ENCODE measurements at regions not wholly inside any gene's neighbourhood (a gene's known extent, or its start where the extent isn't known, plus 50 kb on each side); places are given as distances from the start of the nearest gene placed in this dataset.

- TF ChIP-seq REST (IDR thresholded peaks at IDR 0.05; ENCODE audit: insufficient read depth in 1 of 2, low read depth in 2 of 2, low read length in 2 of 2) (no peak), FOXP2 (optimal IDR thresholded peaks at IDR 0.05; ENCODE audit: borderline replicate concordance, extremely low read depth, extremely low read length, insufficient read depth) (no peak), SIN3A (IDR thresholded peaks at IDR 0.05; ENCODE audit: borderline replicate concordance, insufficient read depth, low read length) (no peak), TAF1 (IDR thresholded peaks at IDR 0.05; ENCODE audit: borderline replicate concordance, insufficient read depth, low read length) (no peak), POLR2AphosphoS5 (IDR thresholded peaks at IDR 0.05; ENCODE audit: low read depth, low read length) (no peak)
Observed at GRCh38 chr5:107253246-107253645, 417.5 kb downstream of the EFNA5 start.

- TF ChIP-seq TAF1 (IDR thresholded peaks at IDR 0.05; ENCODE audit: borderline replicate concordance, insufficient read depth, low read length): no peak
- TF ChIP-seq SIN3A (IDR thresholded peaks at IDR 0.05; ENCODE audit: borderline replicate concordance, insufficient read depth, low read length): no peak
- no peak for TF ChIP-seq FOXP2 (optimal IDR thresholded peaks at IDR 0.05; ENCODE audit: borderline replicate concordance, extremely low read depth, extremely low read length, insufficient read depth)
- no peak for TF ChIP-seq POLR2AphosphoS5 (IDR thresholded peaks at IDR 0.05; ENCODE audit: low read depth, low read length)
- no peak for TF ChIP-seq REST (IDR thresholded peaks at IDR 0.05; ENCODE audit: insufficient read depth in 1 of 2, low read depth in 2 of 2, low read length in 2 of 2)
Observed at GRCh38 chr5:107251151-107251550, 419.6 kb downstream of the EFNA5 start.

- TF ChIP-seq TAF1 (IDR thresholded peaks at IDR 0.05; ENCODE audit: borderline replicate concordance, insufficient read depth, low read length) (no peak), REST (IDR thresholded peaks at IDR 0.05; ENCODE audit: insufficient read depth in 1 of 2, low read depth in 2 of 2, low read length in 2 of 2) (no peak), SIN3A (IDR thresholded peaks at IDR 0.05; ENCODE audit: borderline replicate concordance, insufficient read depth, low read length) (no peak), FOXP2 (optimal IDR thresholded peaks at IDR 0.05; ENCODE audit: borderline replicate concordance, extremely low read depth, extremely low read length, insufficient read depth) (no peak), POLR2AphosphoS5 (IDR thresholded peaks at IDR 0.05; ENCODE audit: low read depth, low read length) (no peak)
Observed at GRCh38 chr5:107248066-107248695, 422.6 kb downstream of the EFNA5 start.

GRCh38 chr5:107247427-107247826, 423.3 kb downstream of the EFNA5 start:
- no peak for TF ChIP-seq FOXP2 (optimal IDR thresholded peaks at IDR 0.05; ENCODE audit: borderline replicate concordance, extremely low read depth, extremely low read length, insufficient read depth)
- TF ChIP-seq REST (IDR thresholded peaks at IDR 0.05; ENCODE audit: insufficient read depth in 1 of 2, low read depth in 2 of 2, low read length in 2 of 2): no peak
- no peak for TF ChIP-seq TAF1 (IDR thresholded peaks at IDR 0.05; ENCODE audit: borderline replicate concordance, insufficient read depth, low read length)
- no peak for TF ChIP-seq SIN3A (IDR thresholded peaks at IDR 0.05; ENCODE audit: borderline replicate concordance, insufficient read depth, low read length)
- TF ChIP-seq POLR2AphosphoS5 (IDR thresholded peaks at IDR 0.05; ENCODE audit: low read depth, low read length): no peak

All from PFSK-1 (cell line).